ENCODE measurements at regions not wholly inside any gene's neighbourhood (a gene's known extent, or its start where the extent isn't known, plus 50 kb on each side); places are given as distances from the start of the nearest gene placed in this dataset.

DNA sequence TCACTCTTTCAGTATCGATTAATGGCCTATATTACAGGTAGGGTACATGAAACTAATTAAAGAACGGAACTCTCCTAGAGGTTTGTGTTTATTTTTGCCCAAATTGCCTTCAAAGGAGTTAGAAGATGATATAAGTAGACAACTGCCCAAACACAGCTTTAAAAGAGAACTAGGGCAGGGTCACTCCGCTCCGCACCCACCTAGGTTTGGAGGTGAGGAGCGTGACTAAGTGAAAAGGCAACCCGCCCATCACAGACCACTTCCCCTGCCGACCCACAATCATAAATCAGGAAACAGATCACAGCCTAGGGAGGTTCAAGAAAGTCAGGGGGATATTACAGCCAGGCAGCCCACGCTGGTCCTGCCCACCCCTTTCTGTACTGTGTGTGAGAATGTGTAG is 166.7 kb downstream of the C1D start:
- no peak overlapping the region for H3K4me3 ChIP-seq
- H3K27me3 ChIP-seq: no peaks in the 10 kb centered on the region
- no peaks in the 10 kb centered on the region for H3K9me3 ChIP-seq
- in situ Hi-C loops (cut with MboI; ENCODE audit: low sequenced_read_pairs in 4 of 4): no loop called here
- DNase-seq (no peak), ATAC-seq (no peak)
- intact Hi-C loops (cut with DNase I; ENCODE audit: low total_unique reads): no loop called here
- peaks cover 8% of the 10 kb centered on the region in 2 donors for H3K4me1 ChIP-seq
- no peaks in the 10 kb centered on the region for H3K36me3 ChIP-seq
- no peak overlapping the region for H3K27ac ChIP-seq
- TF ChIP-seq, protein P1, sequence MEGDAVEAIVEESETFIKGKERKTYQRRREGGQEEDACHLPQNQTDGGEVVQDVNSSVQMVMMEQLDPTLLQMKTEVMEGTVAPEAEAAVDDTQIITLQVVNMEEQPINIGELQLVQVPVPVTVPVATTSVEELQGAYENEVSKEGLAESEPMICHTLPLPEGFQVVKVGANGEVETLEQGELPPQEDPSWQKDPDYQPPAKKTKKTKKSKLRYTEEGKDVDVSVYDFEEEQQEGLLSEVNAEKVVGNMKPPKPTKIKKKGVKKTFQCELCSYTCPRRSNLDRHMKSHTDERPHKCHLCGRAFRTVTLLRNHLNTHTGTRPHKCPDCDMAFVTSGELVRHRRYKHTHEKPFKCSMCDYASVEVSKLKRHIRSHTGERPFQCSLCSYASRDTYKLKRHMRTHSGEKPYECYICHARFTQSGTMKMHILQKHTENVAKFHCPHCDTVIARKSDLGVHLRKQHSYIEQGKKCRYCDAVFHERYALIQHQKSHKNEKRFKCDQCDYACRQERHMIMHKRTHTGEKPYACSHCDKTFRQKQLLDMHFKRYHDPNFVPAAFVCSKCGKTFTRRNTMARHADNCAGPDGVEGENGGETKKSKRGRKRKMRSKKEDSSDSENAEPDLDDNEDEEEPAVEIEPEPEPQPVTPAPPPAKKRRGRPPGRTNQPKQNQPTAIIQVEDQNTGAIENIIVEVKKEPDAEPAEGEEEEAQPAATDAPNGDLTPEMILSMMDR (IDR thresholded peaks at IDR 0.05 in 4 of 5, conservative IDR thresholded peaks at IDR 0.05 in 1 of 5): no peak
- no peak for TF ChIP-seq POLR2A (IDR thresholded peaks at IDR 0.05)

DNA sequence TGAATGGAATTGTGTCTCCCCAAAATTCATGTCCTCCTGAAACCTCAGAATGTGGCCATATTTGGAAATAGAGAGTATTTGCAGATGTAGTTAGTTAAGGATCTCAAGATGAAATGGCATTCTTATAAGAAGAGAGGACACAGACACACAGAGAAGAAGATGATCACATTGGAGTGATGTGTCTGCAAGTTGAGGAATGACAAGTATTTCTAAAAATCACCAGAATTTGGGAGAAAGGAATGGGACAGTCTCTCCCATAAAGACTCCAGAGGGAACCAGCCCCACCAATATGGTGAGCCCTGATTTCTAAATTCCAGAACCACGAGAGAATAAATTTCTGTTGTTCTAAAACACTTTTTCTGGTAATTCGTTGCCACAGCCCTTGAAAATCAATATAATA is 166.3 kb downstream of the C1D start:
- Histone ChIP-seq H3K27me3 (no peaks in the 10 kb centered on the region), H3K4me1 (peaks cover 8% of the 10 kb centered on the region in 2 donors), H3K36me3 (no peaks in the 10 kb centered on the region), H3K27ac (no peak overlapping the region), H3K9me3 (no peaks in the 10 kb centered on the region), H3K4me3 (no peak overlapping the region)
- in situ Hi-C loops (cut with MboI; ENCODE audit: low sequenced_read_pairs in 4 of 4): no loop called here
- no peak for ATAC-seq
- TF ChIP-seq, protein P1 (IDR thresholded peaks at IDR 0.05 in 4 of 5, conservative IDR thresholded peaks at IDR 0.05 in 1 of 5): no peak
- no peak for TF ChIP-seq POLR2A (IDR thresholded peaks at IDR 0.05)
- DNase-seq: no peak
- intact Hi-C loops (cut with DNase I; ENCODE audit: low total_unique reads): no loop called here

DNA sequence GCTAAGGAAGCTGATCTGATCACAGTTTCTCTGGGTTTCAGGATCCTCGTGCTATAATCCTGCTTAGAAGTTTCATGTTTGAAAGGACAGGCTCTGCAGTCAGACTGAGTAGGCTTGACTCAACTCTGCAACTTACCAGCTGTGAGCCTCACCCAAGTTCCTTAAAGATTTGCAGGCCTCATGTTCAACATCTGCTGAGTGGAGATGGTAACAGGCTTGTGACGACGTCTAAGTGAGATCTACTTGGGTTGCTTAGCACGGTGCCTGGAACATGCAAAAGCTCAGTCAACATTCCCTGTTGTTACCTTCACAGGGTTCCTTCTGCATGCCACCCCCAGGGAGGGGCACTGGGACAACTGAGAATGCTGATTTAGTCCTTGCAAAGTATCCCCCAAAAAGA is 164.2 kb downstream of the C1D start:
- in situ Hi-C loops (cut with MboI; ENCODE audit: low sequenced_read_pairs in 4 of 4) (no loop called here), intact Hi-C loops (cut with DNase I; ENCODE audit: low total_unique reads) (no loop called here)
- no peak for ATAC-seq
- DNase-seq: no peak
- H3K27me3 ChIP-seq: no peaks in the 10 kb centered on the region
- peaks cover 8% of the 10 kb centered on the region in 2 donors for H3K4me1 ChIP-seq
- H3K4me3 ChIP-seq: no peak overlapping the region
- no peak for TF ChIP-seq POLR2A (IDR thresholded peaks at IDR 0.05)
- TF ChIP-seq, protein P1 (IDR thresholded peaks at IDR 0.05 in 4 of 5, conservative IDR thresholded peaks at IDR 0.05 in 1 of 5): no peak
- no peak overlapping the region for H3K27ac ChIP-seq
- no peaks in the 10 kb centered on the region for H3K36me3 ChIP-seq
- no peaks in the 10 kb centered on the region for H3K9me3 ChIP-seq

DNA sequence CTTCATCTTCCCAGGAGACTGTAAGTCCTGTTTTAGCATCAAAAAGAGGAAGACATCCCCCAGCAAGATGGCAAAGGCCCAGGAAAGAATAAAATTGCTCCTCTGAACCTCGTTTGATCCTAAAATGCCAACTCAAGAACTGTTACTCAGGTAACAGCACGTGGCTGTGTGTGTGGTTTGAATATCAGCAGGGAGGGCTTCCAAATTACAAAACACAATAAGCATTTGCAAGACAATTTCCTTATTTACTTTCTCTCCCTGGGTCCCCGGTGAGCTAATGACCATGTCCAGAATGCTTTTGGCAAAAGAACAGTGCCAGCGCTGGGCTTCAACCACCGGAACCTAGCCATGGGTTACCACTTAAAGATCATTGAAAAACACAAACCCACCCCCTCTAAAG is 163.6 kb downstream of the C1D start:
- Histone ChIP-seq H3K27ac (no peak overlapping the region), H3K4me3 (no peak overlapping the region), H3K27me3 (no peaks in the 10 kb centered on the region), H3K36me3 (no peaks in the 10 kb centered on the region), H3K4me1 (peaks cover 8% of the 10 kb centered on the region in 2 donors), H3K9me3 (no peaks in the 10 kb centered on the region)
- TF ChIP-seq, protein P1 (IDR thresholded peaks at IDR 0.05 in 4 of 5, conservative IDR thresholded peaks at IDR 0.05 in 1 of 5): no peak
- no peak for TF ChIP-seq POLR2A (IDR thresholded peaks at IDR 0.05)
- ATAC-seq: no peak
- intact Hi-C loops (cut with DNase I; ENCODE audit: low total_unique reads) (no loop called here), in situ Hi-C loops (cut with MboI; ENCODE audit: low sequenced_read_pairs in 4 of 4) (no loop called here)
- DNase-seq: no peak

DNA sequence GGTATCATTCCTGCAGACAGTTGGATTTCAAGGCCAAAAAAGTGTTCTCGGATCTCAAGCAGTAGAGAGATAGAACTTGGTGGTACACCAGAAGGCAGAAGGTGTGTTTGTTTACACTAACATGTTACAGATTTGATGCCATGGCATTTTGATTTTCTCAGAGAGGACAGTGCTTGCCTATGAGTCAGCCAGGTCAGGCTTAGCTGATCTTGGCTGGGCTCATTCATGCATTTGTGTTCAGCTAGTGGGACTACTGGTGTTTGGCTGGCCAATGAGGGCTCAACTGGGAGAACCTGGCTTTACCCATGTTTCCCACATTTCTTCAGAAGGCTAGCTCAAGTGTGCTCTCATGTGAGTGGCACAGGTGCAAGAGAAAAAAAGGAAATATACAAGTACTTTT is 162.0 kb downstream of the C1D start:
- no peaks in the 10 kb centered on the region for H3K27me3 ChIP-seq
- peaks cover 4% of the 10 kb centered on the region in 2 donors for H3K4me1 ChIP-seq
- TF ChIP-seq, protein P1 (IDR thresholded peaks at IDR 0.05 in 4 of 5, conservative IDR thresholded peaks at IDR 0.05 in 1 of 5): no peak
- no peak for TF ChIP-seq POLR2A (IDR thresholded peaks at IDR 0.05)
- no peak overlapping the region for H3K4me3 ChIP-seq
- in situ Hi-C loops (cut with MboI; ENCODE audit: low sequenced_read_pairs in 4 of 4) (no loop called here), intact Hi-C loops (cut with DNase I; ENCODE audit: low total_unique reads) (no loop called here)
- no peak for ATAC-seq
- no peaks in the 10 kb centered on the region for H3K9me3 ChIP-seq
- no peak for DNase-seq
- H3K27ac ChIP-seq: no peak overlapping the region
- H3K36me3 ChIP-seq: no peaks in the 10 kb centered on the region

Measured in gastrocnemius medialis (tissue), 4 donors.